HepG2 (cell line): ENCODE measurements at regions not wholly inside any gene's neighbourhood (a gene's known extent, or its start where the extent isn't known, plus 50 kb on each side); places are given as distances from the start of the nearest gene placed in this dataset.

Experiments
- CEBPB ChIP-seq: IDR thresholded peaks from 2 replicates; pipeline ENCODE4 v1.6.1; 2011; ENCODE audit warnings: low read depth, low read length, improper control_type of control experiment, borderline replicate concordance
- CTCF ChIP-seq: sonication (generic); formaldehyde crosslinking; IDR thresholded peaks from 2 replicates; pipeline ENCODE4 v1.5.0; 2020; ENCODE audit warnings: mild to moderate bottlenecking, missing genetic modification reagents, moderate library complexity
- DR1 ChIP-seq: sonication (generic); formaldehyde crosslinking; IDR thresholded peaks from 2 replicates; pipeline ENCODE4 v1.8.0; 2021; ENCODE audit warnings: mild to moderate bottlenecking, missing genetic modification reagents, inconsistent platforms
- MZF1 ChIP-seq: sonication (generic); formaldehyde crosslinking; IDR thresholded peaks from 2 replicates; pipeline ENCODE4 v1.8.1; 2023; ENCODE audit warnings: mild to moderate bottlenecking, missing genetic modification reagents, borderline replicate concordance
- POLR2A ChIP-seq, 2 experiments: IDR thresholded peaks; 2 replicates each; pipeline ENCODE4 v1.6.1; 2011; ENCODE audit warnings: low read depth in 2 of 2, low read length in 2 of 2, mild to moderate bottlenecking in 1 of 2, moderate library complexity in 1 of 2; ENCODE audit not compliant: insufficient read depth in 1 of 2
- POLR2AphosphoS5 ChIP-seq: IDR thresholded peaks from 2 replicates; pipeline ENCODE4 v1.6.1; 2012; ENCODE audit warnings: low read depth, low read length
- RERE ChIP-seq: IDR thresholded peaks from 2 replicates; pipeline ENCODE4 v1.6.1; 2016; ENCODE audit warnings: low read depth, missing genetic modification reagents, missing compliant biosample characterization
- ZBTB2 ChIP-seq: sonication (generic); formaldehyde crosslinking; IDR thresholded peaks from 2 replicates; pipeline ENCODE4 v1.8.0; 2022; ENCODE audit warnings: low read depth, missing genetic modification reagents
- ZBTB40 ChIP-seq, 2 experiments: fragments of 450-650 bp in 1 of 2; sonication (generic) in 1 of 2; formaldehyde crosslinking in 1 of 2; IDR thresholded peaks; 2 replicates each; pipeline versions ENCODE4 v1.6.1 to v1.8.0; 2016 to 2022; ENCODE audit warnings: antibody characterized with exemption in 1 of 2, mild to moderate bottlenecking in 1 of 2, missing genetic modification reagents in 1 of 2

- TF ChIP-seq CTCF (CRISPR knock-in tag) (no peak), ZBTB2 (CRISPR knock-in tag) (no peak), DR1 (CRISPR knock-in tag) (no peak), CEBPB (no peak), MZF1 (no peak), POLR2AphosphoS5 (no peak), RERE (CRISPR knock-in tag) (no peak), POLR2A (IDR thresholded peaks at IDR 0.05; ENCODE audit: insufficient read depth in 1 of 2, low read depth in 2 of 2, low read length in 2 of 2) (no peak), ZBTB40 (IDR thresholded peaks at IDR 0.05) (no peak), ZBTB40 (CRISPR knock-in tag; IDR thresholded peaks at IDR 0.05) (no peak)
Observed at GRCh38 chr1:209497729-209498128, 85.8 kb upstream of the CAMK1G start.
